HFF-Myc (cell line): ENCODE measurements at regions not wholly inside any gene's neighbourhood (a gene's known extent, or its start where the extent isn't known, plus 50 kb on each side); places are given as distances from the start of the nearest gene placed in this dataset.
"Not testable (repeated sequence)": the region's sequence is repeated elsewhere in the genome, so short reads cannot be mapped to it uniquely, and the experiment has no call there.

Source experiments
- DNase-seq: peaks from one replicate; pipeline ENCODE4 v3.0.0-alpha.2; 2011; ENCODE audit warnings: low read depth; ENCODE audit errors: extremely low read depth
- H3K4me3 ChIP-seq: replicated peaks from 2 replicates; pipeline ENCODE4 v1.5.1; 2011; ENCODE audit warnings: low read depth, mild to moderate bottlenecking, control low read depth, low read length
- CTCF ChIP-seq: IDR thresholded peaks from 2 replicates; pipeline ENCODE4 v1.5.1; 2012; ENCODE audit warnings: mild to moderate bottlenecking, low read depth, low read length, control low read depth; ENCODE audit errors: missing control alignments

- DNase-seq: no peak
- no peak overlapping the region for H3K4me3 ChIP-seq
- TF ChIP-seq CTCF: no peak
Observed at GRCh38 chr1:87983841-87984240, 655.2 kb downstream of the LMO4 start.

GRCh38 chr1:87985071-87985470, 656.4 kb downstream of the LMO4 start:
- no peak for TF ChIP-seq CTCF
- DNase-seq: no peak
- H3K4me3 ChIP-seq: no peak overlapping the region

- no peak for DNase-seq
- H3K4me3 ChIP-seq: no peak overlapping the region
Observed at GRCh38 chr1:87986130-87986866, 657.6 kb downstream of the LMO4 start.

GRCh38 chr1:87989346-87989745, 660.7 kb downstream of the LMO4 start:
- TF ChIP-seq CTCF: no peak
- H3K4me3 ChIP-seq: no peak overlapping the region
- DNase-seq: no peak

More at GRCh38 chr1:87986130-87986866, 657.6 kb downstream of the LMO4 start:
- no peak for TF ChIP-seq CTCF

GRCh38 chr1:87992536-87992935, 663.9 kb downstream of the LMO4 start:
- DNase-seq: not testable (repeated sequence)

GRCh38 chr1:87993051-87993450, 664.4 kb downstream of the LMO4 start:
- no peak overlapping the region for H3K4me3 ChIP-seq
- DNase-seq: no peak
- no peak for TF ChIP-seq CTCF

More at GRCh38 chr1:87992536-87992935, 663.9 kb downstream of the LMO4 start:
- not testable (repeated sequence) for H3K4me3 ChIP-seq

- no peak for TF ChIP-seq CTCF
- no peak overlapping the region for H3K4me3 ChIP-seq
- DNase-seq: no peak
Observed at GRCh38 chr1:87999852-88000251, 671.2 kb downstream of the LMO4 start.
